HG02938 (cell line): ENCODE measurements at regions not wholly inside any gene's neighbourhood (a gene's known extent, or its start where the extent isn't known, plus 50 kb on each side); places are given as distances from the start of the nearest gene placed in this dataset.
"Not testable (repeated sequence)": the region's sequence is repeated elsewhere in the genome, so short reads cannot be mapped to it uniquely, and the experiment has no call there.

Experiments used
- ATAC-seq: cut with Tn5 transposase; IDR thresholded peaks from one replicate; pipeline ENCODE4 v1.9.1; 2021; ENCODE audit warnings: mild to moderate bottlenecking, moderate library complexity; ENCODE audit not compliant: unreplicated experiment

GRCh38 chr2:7738596-7738995 lies 821.4 kb downstream of the RNF144A start:
- no peak for ATAC-seq

- ATAC-seq, result no peak
These were observed 822.9 kb downstream of the RNF144A start for GRCh38 chr2:7740114-7740513.

GRCh38 chr2:7742301-7742700 lies 825.1 kb downstream of the RNF144A start:
- no peak for ATAC-seq

GRCh38 chr2:7744827-7745226 lies 827.6 kb downstream of the RNF144A start:
- ATAC-seq, result no peak

GRCh38 chr2:7745369-7745768 lies 828.2 kb downstream of the RNF144A start:
- no peak for ATAC-seq

- ATAC-seq, result no peak
These were observed 831.7 kb downstream of the RNF144A start for GRCh38 chr2:7748717-7749415.

- ATAC-seq, result no peak
These were observed 832.8 kb downstream of the RNF144A start for GRCh38 chr2:7749895-7750559.

GRCh38 chr2:7752291-7752690 lies 835.1 kb downstream of the RNF144A start:
- ATAC-seq, result no peak

GRCh38 chr2:7753777-7754176 lies 836.6 kb downstream of the RNF144A start:
- no peak for ATAC-seq

GRCh38 chr2:7755879-7756278 lies 838.7 kb downstream of the RNF144A start:
- no peak for ATAC-seq

- peak; percentile 93 for ATAC-seq
These were observed 841.0 kb downstream of the RNF144A start for GRCh38 chr2:7758073-7758759.

GRCh38 chr2:7759898-7760297 lies 842.7 kb downstream of the RNF144A start:
- no peak for ATAC-seq

- not testable (repeated sequence) for ATAC-seq
These were observed 846.2 kb downstream of the RNF144A start for GRCh38 chr2:7763418-7763817.

GRCh38 chr2:7765236-7765635 lies 848.0 kb downstream of the RNF144A start:
- ATAC-seq, result no peak

GRCh38 chr2:7766088-7766722 lies 849.0 kb downstream of the RNF144A start:
- no peak for ATAC-seq

GRCh38 chr2:7766978-7767565 lies 849.9 kb downstream of the RNF144A start:
- ATAC-seq, result no peak

- ATAC-seq, result no peak
These were observed 850.7 kb downstream of the RNF144A start for GRCh38 chr2:7767902-7768301.

- no peak for ATAC-seq
These were observed 854.6 kb downstream of the RNF144A start for GRCh38 chr2:7771781-7772180.

- peak; percentile 68 for ATAC-seq
These were observed 856.4 kb downstream of the RNF144A start for GRCh38 chr2:7773362-7774360.

GRCh38 chr2:7774481-7774880 lies 857.3 kb downstream of the RNF144A start:
- no peak for ATAC-seq
